Activated CD8-positive, alpha-beta memory T cell treated with anti-CD3 and anti-CD28 coated beads, Interleukin-2, amount 50 U/mL, for 24 hours (primary cell): ENCODE measurements at regions not wholly inside any gene's neighbourhood (a gene's known extent, or its start where the extent isn't known, plus 50 kb on each side); places are given as distances from the start of the nearest gene placed in this dataset.

Experiments used
- DNase-seq: peaks from one replicate; pipeline ENCODE4 v3.0.0-alpha.2; 2020; ENCODE audit errors: extremely low read depth

GRCh38 chr21:28235169-28235895 is 757.3 kb downstream of the LTN1 start:
- DNase-seq = no peak

DNA sequence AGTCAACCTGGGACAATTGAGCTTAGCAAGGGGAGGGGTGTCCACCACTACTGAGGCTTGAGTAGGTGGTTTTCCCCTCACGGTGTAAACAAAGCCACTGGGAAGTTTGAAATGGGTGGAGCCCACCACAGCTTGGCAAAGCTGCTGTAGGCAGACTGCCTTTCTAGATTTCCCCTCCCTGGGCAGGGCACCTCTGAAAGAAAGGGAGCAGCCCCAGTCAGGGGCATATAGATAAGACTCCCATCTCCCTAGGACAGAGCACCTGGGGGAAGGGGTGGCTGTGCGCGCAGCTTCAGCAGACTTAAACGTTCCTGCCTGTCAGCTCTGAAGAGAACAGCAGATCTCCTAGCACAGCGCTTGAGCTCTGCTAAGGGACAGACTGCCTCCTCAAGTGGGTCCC is 758.4 kb downstream of the LTN1 start:
- no peak for DNase-seq

DNA sequence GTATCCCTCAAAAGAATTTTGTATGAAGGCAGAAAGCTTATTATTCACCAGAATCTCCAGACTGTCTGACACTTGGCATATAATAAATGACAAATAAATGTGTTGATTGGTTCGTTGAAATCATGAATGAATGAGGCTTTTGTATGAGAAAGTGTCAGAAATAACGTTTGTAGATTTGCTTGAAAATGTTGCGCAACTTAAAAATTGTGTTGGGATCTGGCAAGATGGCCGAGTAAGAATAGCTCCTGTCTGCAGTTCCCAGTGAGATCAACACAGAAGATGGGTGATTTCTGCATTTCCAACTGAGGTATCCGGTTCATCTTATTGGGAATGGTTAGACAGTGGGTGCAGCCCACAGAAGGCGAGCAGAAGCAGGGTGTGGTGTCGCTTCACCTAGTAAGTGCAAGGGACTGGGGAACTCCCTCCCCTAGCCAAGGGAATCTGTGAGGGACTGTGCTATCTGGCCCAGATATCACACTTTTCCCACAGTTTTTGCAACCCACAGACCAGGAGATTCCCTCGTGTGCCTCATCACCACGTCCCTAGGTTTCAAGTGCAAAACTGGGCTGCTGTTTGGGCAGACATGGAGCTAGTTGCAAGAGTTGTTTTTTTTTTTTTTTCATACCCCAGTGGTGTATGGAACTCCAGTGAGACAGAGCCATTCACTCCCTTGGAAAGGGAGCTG is 759.0 kb downstream of the LTN1 start:
- no peak for DNase-seq

GRCh38 chr21:28230559-28230958 is 762.1 kb downstream of the LTN1 start:
- DNase-seq = no peak

GRCh38 chr21:28229814-28230213 is 762.9 kb downstream of the LTN1 start:
- no peak for DNase-seq

- DNase-seq = no peak
These were observed 764.1 kb downstream of the LTN1 start for GRCh38 chr21:28228636-28228995.

GRCh38 chr21:28227881-28228635 is 764.6 kb downstream of the LTN1 start:
- DNase-seq = no peak

DNA sequence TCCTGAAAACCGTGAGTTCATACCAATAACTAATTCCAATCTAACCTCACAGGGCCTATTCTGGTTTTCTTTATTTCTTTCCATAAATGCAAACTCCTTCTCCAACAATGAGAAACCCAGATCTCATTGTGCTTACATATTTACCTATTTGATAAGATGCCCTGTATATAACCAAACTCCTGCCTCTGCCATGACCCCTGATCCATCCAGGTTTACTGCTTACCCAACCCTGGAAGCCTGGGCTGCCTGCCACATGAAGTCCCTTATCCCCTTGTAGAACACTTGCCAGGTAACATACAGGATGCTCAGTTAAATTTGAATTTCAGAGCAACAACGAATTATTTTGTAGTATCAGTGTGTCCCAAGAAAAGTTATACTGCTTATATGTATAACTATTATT is 766.1 kb downstream of the LTN1 start:
- no peak for DNase-seq

DNA sequence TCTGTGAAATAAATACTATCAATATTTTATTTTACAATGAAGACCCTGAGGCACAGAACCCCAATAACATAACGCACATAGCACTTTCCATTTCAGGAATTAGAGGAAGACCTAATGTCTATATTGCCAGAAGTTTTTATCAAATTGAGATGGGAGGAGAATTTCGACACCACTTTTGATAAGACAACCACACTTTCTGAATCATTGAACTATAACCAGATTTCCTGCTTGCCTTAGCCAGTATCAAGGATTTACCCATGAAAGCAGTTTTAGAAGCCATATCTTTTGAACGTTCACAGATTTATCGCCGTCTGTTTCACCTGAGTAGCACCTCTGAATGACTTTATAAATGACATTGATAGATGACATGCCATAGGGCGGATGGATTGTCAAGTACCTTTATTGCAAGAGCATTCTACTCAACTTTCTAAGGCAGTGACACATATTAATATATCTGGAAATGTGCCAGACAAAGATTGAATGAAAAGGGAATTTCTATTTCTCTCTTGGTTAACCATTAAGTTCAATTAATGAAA is 768.4 kb downstream of the LTN1 start:
- DNase-seq = no peak

- no peak for DNase-seq
These were observed 770.7 kb downstream of the LTN1 start for GRCh38 chr21:28221984-28222383.

- no peak for DNase-seq
These were observed 772.0 kb downstream of the LTN1 start for GRCh38 chr21:28220680-28221079.

DNA sequence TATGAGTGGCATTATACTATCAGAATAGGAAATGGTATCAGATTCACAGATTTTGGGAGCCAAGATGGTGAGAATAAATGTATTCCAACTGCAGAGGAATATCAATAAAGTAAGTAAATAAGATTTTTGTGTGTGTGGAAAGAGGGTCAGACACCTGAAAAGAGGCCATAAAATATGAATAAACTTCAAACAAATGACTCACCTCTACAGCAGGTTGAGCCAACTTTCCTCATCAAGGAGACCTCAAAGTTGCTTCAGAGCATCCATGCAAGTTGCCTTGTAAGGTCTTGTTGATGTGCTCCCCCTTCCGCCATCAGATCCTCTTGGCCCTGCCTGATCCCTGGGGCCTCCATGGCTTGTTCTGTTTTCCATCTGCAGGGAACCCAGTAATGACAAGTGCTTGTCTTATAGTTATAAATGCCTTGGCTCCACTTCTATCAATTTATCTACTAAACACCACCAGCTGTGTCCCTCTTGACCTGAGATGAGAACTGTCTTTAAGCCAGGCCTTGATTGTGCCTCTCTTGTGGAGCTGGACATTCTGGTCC is 775.6 kb downstream of the LTN1 start:
- no peak for DNase-seq

DNA sequence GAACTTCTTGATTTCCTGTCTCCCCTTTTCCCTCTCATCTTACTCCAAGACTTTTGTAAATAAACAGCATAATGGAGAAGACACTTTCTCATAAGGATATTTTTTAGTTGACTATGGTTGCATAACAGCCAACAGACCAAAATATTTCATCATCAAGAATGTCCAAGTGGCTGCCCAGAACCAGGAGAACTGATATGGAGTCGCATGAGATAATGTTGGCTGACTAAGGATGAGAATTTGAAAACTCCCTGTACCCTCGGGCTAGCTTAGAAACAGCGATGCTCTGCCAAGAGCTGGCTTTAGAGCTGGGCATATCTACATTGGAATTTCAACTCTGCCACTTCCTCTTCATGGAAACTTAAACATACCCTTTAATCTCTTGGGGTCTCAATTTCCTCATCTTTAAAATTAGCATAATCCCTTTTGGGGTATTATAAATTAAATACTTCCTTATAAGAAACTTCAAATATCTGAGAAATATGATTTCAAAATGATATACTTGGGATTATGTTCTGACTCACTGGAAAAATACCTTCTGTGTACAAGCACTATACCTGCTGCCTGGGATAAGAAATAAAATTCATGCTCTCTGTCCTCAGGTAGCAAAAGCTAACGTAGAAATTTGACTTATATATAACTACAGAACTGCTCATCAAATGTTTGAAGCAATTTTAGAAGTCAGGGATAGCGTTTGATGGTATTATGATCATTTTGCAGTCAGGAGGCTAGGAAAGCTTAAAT is 777.3 kb downstream of the LTN1 start:
- DNase-seq = no peak

DNA sequence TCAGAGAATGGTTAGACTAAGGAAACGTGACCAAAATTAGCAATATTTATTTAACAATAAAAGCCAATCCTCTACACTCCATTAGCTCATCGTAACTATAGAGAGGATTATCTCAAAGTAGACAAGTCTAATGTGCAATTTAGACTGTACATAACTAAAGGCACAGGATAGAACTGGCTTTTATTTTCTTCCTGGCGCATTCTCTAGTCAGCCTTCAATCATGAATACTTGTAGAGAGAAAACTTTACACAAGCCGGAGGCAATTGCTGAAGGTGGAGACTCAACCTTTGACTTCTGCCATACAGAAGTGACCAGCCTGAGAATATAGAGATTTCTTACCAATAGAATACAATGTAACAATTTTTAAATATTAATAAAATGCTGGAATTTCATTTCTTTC is 777.9 kb downstream of the LTN1 start:
- DNase-seq = no peak

DNA sequence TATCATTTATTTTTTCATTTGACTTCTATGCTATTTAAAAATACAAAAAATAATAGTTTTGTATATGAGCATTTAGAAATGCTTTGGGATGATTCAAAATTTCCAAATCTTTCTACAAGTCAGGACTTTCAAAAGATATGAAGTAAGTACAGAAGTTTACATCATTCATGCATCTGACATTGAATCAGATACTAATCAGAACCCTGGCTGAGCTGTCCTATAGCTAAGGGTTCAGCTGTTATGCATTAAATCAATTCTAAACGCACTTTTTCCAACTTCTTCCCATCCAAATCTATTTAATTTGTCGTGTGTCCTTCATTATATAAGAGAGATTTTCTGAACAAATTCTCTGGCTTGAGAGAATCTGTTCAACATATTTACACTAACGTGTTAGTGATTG is 779.4 kb downstream of the LTN1 start:
- DNase-seq = no peak

- DNase-seq = no peak
These were observed 780.6 kb downstream of the LTN1 start for GRCh38 chr21:28212061-28212460.

GRCh38 chr21:28207436-28208173 is 785.1 kb downstream of the LTN1 start:
- no peak for DNase-seq

GRCh38 chr21:28200726-28201125 is 792.0 kb downstream of the LTN1 start:
- no peak for DNase-seq

GRCh38 chr21:28196981-28197380 is 795.7 kb downstream of the LTN1 start:
- DNase-seq = no peak

DNA sequence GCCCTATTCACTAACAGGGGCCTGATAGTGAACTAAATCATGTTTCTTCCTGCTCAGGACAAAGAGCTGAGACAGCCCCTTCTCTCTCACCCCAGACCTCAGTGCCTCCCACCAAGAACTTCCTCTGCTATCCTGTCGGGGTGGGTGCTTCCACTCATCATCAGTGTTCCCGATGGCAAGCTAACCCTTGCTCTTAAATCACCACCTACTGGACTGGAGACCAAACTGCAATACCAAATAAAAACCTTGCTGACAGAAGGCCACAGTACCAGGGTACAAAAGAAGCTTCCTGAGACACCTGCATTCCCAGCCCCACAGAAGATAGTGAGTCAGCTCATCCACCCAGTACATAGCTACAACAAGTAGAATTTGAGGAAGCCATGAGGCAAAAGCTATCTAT is 799.5 kb downstream of the LTN1 start:
- no peak for DNase-seq

DNA sequence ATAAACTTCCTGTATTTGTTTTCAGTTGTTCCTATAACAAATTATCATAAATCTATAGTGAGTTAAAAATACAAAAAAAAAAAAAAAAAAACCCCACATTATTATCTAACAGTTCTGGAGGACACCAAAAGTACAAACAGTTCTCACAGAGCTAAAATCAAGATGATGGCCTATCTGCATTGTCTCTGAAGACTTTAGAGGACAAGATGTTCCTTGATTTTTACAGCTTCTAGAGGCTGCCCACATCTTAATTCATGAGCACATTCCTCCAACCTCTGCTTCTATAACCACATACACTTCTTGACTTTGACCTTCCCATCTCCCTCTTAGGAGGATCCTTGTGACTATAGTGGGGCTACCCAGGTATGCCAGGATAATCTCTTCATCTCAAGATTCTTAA is 806.1 kb downstream of the LTN1 start:
- no peak for DNase-seq
